ENCODE measurements at regions not wholly inside any gene's neighbourhood (a gene's known extent, or its start where the extent isn't known, plus 50 kb on each side); places are given as distances from the start of the nearest gene placed in this dataset.

DNA sequence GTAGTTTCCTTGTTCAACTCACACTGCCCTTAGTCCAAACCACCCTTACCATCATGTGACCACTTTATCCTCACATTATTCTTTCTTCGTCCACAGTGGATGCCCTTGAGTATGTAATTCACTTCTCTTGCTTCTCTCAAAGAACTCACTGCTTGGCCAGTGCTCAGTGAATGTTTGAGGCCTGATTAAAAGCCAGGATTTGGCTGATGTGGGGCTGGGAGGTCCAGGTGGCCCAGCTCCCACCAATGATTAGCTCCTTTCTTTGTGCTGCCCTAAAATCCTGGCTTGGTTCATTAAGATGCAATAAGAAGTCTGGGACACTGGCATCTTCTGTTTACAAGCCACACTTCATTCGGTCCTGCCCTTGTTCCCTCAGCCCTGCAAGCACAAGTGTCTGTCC lies 97.8 kb upstream of the CELF4 start:
- H3K36me3 ChIP-seq (ENCODE audit: low read depth, missing control alignments): no peaks in the 10 kb centered on the region
- DNase-seq: no peak
- H3K27ac ChIP-seq: no peak overlapping the region
- H3K9me3 ChIP-seq: no peaks in the 10 kb centered on the region
- intact Hi-C loops (cut with DNase I; ENCODE audit: low total_unique reads): no loop called here
- H3K4me1 ChIP-seq: no peaks in the 10 kb centered on the region
- 75 to 89% methylated on average over 2 of the region's 2 CpGs for WGBS, 2 donors
- H3K4me3 ChIP-seq: no peak overlapping the region
- no peak for TF ChIP-seq POLR2A (IDR thresholded peaks at IDR 0.05)
- no peaks in the 10 kb centered on the region for H3K27me3 ChIP-seq

DNA sequence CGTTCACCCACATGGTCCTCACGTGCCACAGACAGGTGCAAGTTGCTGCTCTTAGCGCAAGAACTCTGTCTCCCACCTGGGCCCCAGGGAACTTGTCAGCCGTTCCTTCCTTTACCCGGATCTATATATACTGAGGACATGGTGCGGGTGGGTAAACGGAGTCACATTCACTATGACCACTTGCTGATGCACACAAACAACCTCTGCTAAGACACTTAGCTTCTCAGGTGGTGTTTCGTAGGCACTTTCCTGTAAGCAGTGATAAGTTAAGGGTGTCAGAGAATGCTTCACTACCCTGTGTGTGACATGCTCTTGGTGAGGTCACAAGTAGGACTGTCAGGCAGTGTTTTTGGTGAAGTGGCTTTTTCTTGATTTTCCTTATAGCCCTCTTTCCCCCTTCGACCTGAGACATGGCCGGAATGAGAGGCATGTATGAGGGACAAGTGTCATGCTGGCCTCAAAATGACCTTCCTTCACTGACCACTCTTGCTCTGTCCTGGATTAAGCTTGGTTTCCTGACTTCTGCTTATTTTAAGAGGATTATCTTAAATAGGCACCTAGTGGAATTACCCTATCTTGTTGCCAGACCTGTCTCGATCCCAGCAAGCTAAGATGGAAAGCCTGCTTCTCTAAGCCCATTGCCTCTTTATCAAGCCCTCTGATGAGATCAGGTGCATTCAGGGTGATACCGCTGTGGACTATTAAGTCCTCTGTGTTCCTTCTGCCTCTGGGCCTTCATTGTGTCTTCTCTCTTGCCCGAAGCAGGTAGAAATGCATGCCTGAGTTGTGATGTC lies 97.1 kb upstream of the CELF4 start:
- no peak for DNase-seq
- H3K9me3 ChIP-seq: no peaks in the 10 kb centered on the region
- peaks cover 3% of the 10 kb centered on the region for H3K4me1 ChIP-seq
- intact Hi-C loops (cut with DNase I; ENCODE audit: low total_unique reads): no loop called here
- H3K36me3 ChIP-seq (ENCODE audit: low read depth, missing control alignments): no peaks in the 10 kb centered on the region
- no peak for TF ChIP-seq CTCF (IDR thresholded peaks at IDR 0.05)
- TF ChIP-seq POLR2A (IDR thresholded peaks at IDR 0.05): no peak
- H3K27ac ChIP-seq: no peak overlapping the region
- no peaks in the 10 kb centered on the region for H3K27me3 ChIP-seq
- H3K4me3 ChIP-seq: no peak overlapping the region
- WGBS, 2 donors: 92 to 96% methylated on average over 11 to 13 of the region's 13 CpGs

DNA sequence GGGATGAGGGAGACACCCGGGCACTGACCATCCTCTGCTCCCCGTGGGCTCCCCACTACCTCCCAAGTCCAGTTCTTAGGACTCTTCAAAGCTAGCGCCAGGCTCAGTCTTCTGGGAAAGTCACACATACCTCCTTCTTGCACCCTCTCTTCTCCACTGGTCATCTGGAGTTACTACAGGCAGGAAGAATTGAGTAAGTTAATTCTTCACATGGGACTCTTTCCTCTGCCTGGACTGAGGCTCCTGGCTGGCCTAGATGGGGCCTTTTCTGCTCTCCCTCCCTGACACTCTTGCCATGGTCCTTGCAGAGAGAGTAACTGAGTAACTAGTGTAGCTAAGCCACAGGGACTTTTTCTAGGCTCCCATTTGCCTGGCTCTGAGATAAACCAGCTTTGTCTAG lies 96.5 kb upstream of the CELF4 start:
- DNase-seq: no peak

GRCh38 chr18:37661478-37661877 lies 95.9 kb upstream of the CELF4 start:
- H3K4me3 ChIP-seq: no peak overlapping the region
- WGBS, 2 donors: 85 to 97% methylated on average over 4 of the region's 4 CpGs
- no peaks in the 10 kb centered on the region for H3K9me3 ChIP-seq
- TF ChIP-seq CTCF (IDR thresholded peaks at IDR 0.05) (no peak), POLR2A (IDR thresholded peaks at IDR 0.05) (no peak)
- DNase-seq: no peak
- H3K36me3 ChIP-seq (ENCODE audit: low read depth, missing control alignments): no peaks in the 10 kb centered on the region
- intact Hi-C loops (cut with DNase I; ENCODE audit: low total_unique reads): no loop called here
- H3K27ac ChIP-seq: no peak overlapping the region
- no peaks in the 10 kb centered on the region for H3K27me3 ChIP-seq
- H3K4me1 ChIP-seq: peaks cover 3% of the 10 kb centered on the region

More for the DNA sequence above, 96.5 kb upstream of the CELF4 start:
- WGBS, 2 donors: 87 to 96% methylated on average over 3 of the region's 3 CpGs
- Histone ChIP-seq H3K27ac (no peak overlapping the region), H3K9me3 (no peaks in the 10 kb centered on the region), H3K4me1 (peaks cover 3% of the 10 kb centered on the region), H3K36me3 (ENCODE audit: low read depth, missing control alignments) (no peaks in the 10 kb centered on the region), H3K4me3 (no peak overlapping the region), H3K27me3 (no peaks in the 10 kb centered on the region)
- intact Hi-C loops (cut with DNase I; ENCODE audit: low total_unique reads): no loop called here
- TF ChIP-seq POLR2A (IDR thresholded peaks at IDR 0.05): no peak
- TF ChIP-seq CTCF (IDR thresholded peaks at IDR 0.05): no peak

DNA sequence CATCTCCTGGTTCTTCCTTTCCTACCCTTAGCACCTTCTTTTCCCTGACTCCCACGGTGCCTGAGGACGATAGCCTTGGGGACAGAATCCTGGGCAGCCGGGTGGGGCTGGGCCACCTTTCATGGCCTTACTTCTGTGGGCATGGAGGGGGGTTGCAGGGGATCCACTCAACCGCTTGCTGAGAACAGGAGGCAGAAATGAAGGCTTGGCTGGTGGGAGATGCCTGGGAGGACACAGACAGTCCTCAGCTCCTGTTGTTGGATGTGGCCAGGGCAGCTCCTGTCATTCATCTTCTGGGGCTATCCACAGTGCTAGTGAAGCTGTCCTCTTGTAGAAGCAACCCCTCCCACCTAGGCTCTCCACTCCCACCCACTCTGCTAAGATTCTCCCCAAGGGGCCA lies 95.5 kb upstream of the CELF4 start:
- TF ChIP-seq POLR2A (IDR thresholded peaks at IDR 0.05) (no peak), CTCF (IDR thresholded peaks at IDR 0.05) (no peak)
- peaks cover 3% of the 10 kb centered on the region for H3K4me1 ChIP-seq
- no peak for DNase-seq
- H3K9me3 ChIP-seq: no peaks in the 10 kb centered on the region
- no peak overlapping the region for H3K4me3 ChIP-seq
- WGBS, 2 donors: 92 to 94% methylated on average over 4 of the region's 4 CpGs
- H3K36me3 ChIP-seq (ENCODE audit: low read depth, missing control alignments): no peaks in the 10 kb centered on the region
- H3K27ac ChIP-seq: no peak overlapping the region
- H3K27me3 ChIP-seq: no peaks in the 10 kb centered on the region
- intact Hi-C loops (cut with DNase I; ENCODE audit: low total_unique reads): no loop called here

Data from testis (tissue), 2 donors.